GM19372 (cell line): ENCODE measurements at regions not wholly inside any gene's neighbourhood (a gene's known extent, or its start where the extent isn't known, plus 50 kb on each side); places are given as distances from the start of the nearest gene placed in this dataset.

ENCODE experiments used
- ATAC-seq: cut with Tn5 transposase; IDR thresholded peaks from one replicate; pipeline ENCODE4 v1.9.1; 2021; ENCODE audit warnings: mild to moderate bottlenecking, low read depth, moderate library complexity; ENCODE audit not compliant: unreplicated experiment

GRCh38 chr9:119092125-119092524 is 277.1 kb downstream of the BRINP1 start:
- no peak for ATAC-seq

GRCh38 chr9:119094086-119094485 is 275.1 kb downstream of the BRINP1 start:
- ATAC-seq = no peak

GRCh38 chr9:119095072-119095471 is 274.2 kb downstream of the BRINP1 start:
- ATAC-seq = no peak

DNA sequence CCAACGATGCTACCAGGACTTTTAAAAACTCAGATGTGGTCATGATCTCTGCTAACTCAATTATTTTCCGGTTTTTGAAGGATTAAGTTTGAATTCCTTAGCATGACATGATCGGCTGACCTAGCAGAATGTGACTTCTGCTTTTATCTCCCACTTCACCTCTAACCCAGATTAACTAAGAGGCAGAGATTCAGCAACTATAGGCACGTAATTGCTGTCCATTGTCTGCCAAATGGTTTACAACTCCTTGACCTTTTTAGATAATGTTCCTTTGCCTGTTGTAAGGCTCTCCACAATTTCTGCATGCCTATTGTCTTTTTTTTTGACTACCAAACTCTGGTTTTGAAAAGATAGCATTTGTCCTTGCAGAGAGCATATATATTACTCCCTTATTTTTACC is 268.2 kb downstream of the BRINP1 start:
- no peak for ATAC-seq

DNA sequence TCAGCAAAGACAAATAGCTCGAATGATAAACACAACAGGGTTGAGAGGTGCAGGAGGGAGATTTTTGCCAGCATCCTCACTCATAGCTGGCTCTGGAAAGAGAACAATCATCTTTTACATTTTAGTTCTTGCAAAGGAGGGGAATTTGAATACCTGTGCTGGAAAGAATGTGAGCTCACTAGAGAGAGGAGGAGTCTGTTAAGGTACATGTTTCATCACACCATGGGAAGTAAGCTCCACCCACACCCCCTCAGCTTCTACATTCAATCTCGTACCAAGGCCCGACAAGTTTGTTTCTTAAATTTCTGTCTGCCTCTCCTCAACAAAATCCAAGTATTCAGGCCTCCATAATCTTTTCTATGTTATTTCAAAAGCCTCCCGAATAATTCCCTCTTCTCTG is 254.6 kb downstream of the BRINP1 start:
- no peak for ATAC-seq
